Ovary (tissue), 7 donors: ENCODE measurements at regions not wholly inside any gene's neighbourhood (a gene's known extent, or its start where the extent isn't known, plus 50 kb on each side); places are given as distances from the start of the nearest gene placed in this dataset.

Experiments used
- DNase-seq, 5 donors: peaks; one replicate each; pipeline ENCODE4 v3.0.0-alpha.2; 2019 to 2020
- H3K27ac ChIP-seq, 2 donors: fragments of 200-600 bp; one replicate each; pipeline versions ENCODE4 v1.5.1 to v1.8.0; 2019 to 2022
- H3K27me3 ChIP-seq: fragments of 200-600 bp; one replicate; pipeline ENCODE4 v1.8.0; 2022
- H3K36me3 ChIP-seq: fragments of 200-600 bp; sonication (generic); one replicate; pipeline ENCODE4 v1.5.1; 2019
- H3K4me1 ChIP-seq: one replicate; pipeline ENCODE4 v1.8.1; 2013; ENCODE audit warnings: mild to moderate bottlenecking, moderate library complexity; ENCODE audit not compliant: insufficient read depth
- H3K4me3 ChIP-seq: fragments of 200-600 bp; sonication (generic); one replicate; pipeline ENCODE4 v1.5.1; 2017
- H3K9me3 ChIP-seq, 2 donors: fragments of 200-600 bp in 1 of 2; sonication (generic) in 1 of 2; one replicate each; pipeline versions ENCODE4 v1.5.1 to v1.8.1; 2013 to 2019; ENCODE audit warnings: mild to moderate bottlenecking in 1 of 2, moderate library complexity in 1 of 2
- CTCF ChIP-seq, 3 donors: fragments of 450-650 bp in 2 of 3; fragments of 200-600 bp in 1 of 3; IDR thresholded peaks; one replicate each; pipeline versions ENCODE4 v1.5.1 to v1.8.0; 2016 to 2022; ENCODE audit warnings: antibody characterized with exemption in 3 of 3, mild to moderate bottlenecking in 1 of 3
- EP300 ChIP-seq: sonication (generic); formaldehyde crosslinking; IDR thresholded peaks from one replicate; pipeline ENCODE4 v1.6.1; 2017; ENCODE audit warnings: antibody characterized with exemption
- POLR2A ChIP-seq: fragments of 450-650 bp; IDR thresholded peaks from one replicate; pipeline ENCODE4 v1.6.1; 2017; ENCODE audit warnings: antibody characterized with exemption, mild to moderate bottlenecking, moderate library complexity
- WGBS, 3 donors: extraction: QIAGEN DNeasy Blood & Tissue Kit in 1 of 3; methylation state at CpG; one replicate each; pipeline versions ENCODE4 v1.1.5 to v1.1.7; 2013 to 2017; 5-methylcytosine and 5-hydroxymethylcytosine counted together
- intact Hi-C, 4 donors: fragments of 100-400 bp; cut with DNase I; formaldehyde crosslinking; loops; one replicate each; pipeline versions ENCODE4 v1.11.0 to v1.15.1; 2022 to 2023
- donor health status: DM: no; HTN: no; CAD: no; lungs with moderate emphysema.
- donor health status: DM: no; HTN: no; CAD: no.
- donor health status: Bipolar disorder and iron deficiency.
- donor health status: DM: no; HTN: no; CAD: no.
- donor health status: DM: yes; HTN: yes; CAD: no.

DNA sequence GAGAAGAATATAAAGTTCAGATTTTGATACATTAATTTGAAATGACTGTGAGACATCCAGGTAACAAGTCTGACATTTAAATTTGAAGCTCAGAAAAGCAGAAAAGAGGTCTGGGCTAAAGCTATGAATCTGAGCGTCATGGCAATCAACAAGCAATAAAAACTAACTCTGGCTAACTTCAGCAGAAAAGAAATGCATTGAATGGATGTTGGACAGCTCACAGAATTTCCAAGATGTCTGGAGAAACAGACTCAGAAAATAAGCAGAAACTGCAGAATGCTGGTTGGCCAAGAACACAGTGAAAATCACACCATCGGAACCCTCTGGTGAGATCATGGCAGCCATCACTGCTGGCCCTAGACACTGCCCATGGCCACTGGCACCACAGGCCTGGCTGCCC, 366.6 kb downstream of the METTL4 start:
- 64 to 95% (median 84%) methylated on average over 2 of the region's 2 CpGs for WGBS, 3 donors
- TF ChIP-seq CTCF (IDR thresholded peaks at IDR 0.05) = no peak
- TF ChIP-seq POLR2A = no peak
- no peak for TF ChIP-seq EP300

DNA sequence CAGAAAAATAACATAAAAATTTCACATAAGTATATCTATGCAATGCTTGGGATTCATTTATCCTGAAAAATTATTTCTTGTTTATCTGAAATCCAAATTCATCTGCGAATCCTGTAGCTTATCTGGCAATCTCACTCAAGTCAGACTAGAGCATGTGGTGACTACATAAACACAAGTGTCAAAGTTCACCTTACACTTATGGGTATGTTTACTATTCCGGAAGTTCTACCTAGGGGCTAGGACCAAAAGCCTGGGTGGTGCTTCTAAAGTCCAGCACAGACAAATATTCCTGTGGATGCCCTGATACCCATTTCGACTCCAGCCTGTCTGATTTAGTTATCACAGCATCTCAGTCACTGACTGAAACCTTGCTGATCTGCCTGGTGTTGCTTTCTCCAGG, 364.0 kb downstream of the METTL4 start:
- DNase-seq = no peak
- no peaks in the 10 kb centered on the region for H3K9me3 ChIP-seq
- no peaks in the 10 kb centered on the region for H3K36me3 ChIP-seq
- no peak overlapping the region for H3K27ac ChIP-seq
- TF ChIP-seq POLR2A (no peak), EP300 (no peak), CTCF (IDR thresholded peaks at IDR 0.05) (no peak)
- H3K27me3 ChIP-seq = no peaks in the 10 kb centered on the region
- intact Hi-C loops = no loop called here
- 71 to 74% (median 73%) methylated on average over 3 of the region's 3 CpGs for WGBS, 3 donors
- no peaks in the 10 kb centered on the region for H3K4me1 ChIP-seq
- no peak overlapping the region for H3K4me3 ChIP-seq

More for the DNA sequence above, 366.6 kb downstream of the METTL4 start:
- no peak overlapping the region for H3K27ac ChIP-seq
- no peak overlapping the region for H3K4me3 ChIP-seq
- intact Hi-C loops = no loop called here
- no peaks in the 10 kb centered on the region for H3K36me3 ChIP-seq
- no peaks in the 10 kb centered on the region for H3K4me1 ChIP-seq
- no peaks in the 10 kb centered on the region for H3K27me3 ChIP-seq
- no peaks in the 10 kb centered on the region for H3K9me3 ChIP-seq
- no peak for DNase-seq

DNA sequence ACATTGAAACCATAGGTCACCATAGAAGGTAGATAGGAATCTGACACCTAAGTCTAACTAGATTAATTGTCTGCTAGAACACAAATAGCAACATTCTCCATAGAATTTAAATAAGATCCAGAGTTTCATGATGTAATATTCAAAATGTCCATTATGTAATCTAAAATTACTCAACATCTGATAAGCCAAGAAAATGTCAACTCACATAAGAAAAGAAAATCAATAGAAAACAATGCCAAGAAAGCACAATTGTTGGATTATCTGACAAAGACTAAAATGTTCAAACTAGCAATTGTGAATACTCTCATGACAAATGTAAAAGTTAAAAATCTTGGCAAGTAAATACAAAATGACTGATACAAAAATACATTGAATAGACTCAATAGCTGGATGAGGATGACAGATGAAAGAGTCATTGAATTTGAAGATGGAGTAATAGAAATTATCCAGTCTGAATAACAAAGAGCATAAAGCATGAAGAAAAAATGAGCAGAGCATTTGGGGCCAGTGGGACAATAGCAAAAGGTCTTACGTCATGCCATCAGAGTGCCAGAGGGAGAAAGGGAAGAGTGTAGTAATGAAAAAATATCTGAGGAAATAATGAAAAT, 358.6 kb downstream of the METTL4 start:
- H3K4me1 ChIP-seq = no peaks in the 10 kb centered on the region
- H3K9me3 ChIP-seq = no peaks in the 10 kb centered on the region
- no peak for DNase-seq
- H3K36me3 ChIP-seq = no peaks in the 10 kb centered on the region
- H3K27me3 ChIP-seq = no peaks in the 10 kb centered on the region
- TF ChIP-seq CTCF (IDR thresholded peaks at IDR 0.05) (no peak), EP300 (no peak), POLR2A (no peak)
- 86 to 92% (median 87%) methylated on average over 1 of the region's 1 CpG for WGBS, 3 donors
- intact Hi-C loops = no loop called here
- H3K4me3 ChIP-seq = no peak overlapping the region
- H3K27ac ChIP-seq = no peak overlapping the region

GRCh38 chr18:2213905-2214304, 357.4 kb downstream of the METTL4 start:
- TF ChIP-seq POLR2A = no peak
- no peak for TF ChIP-seq CTCF (IDR thresholded peaks at IDR 0.05)
- no peak for TF ChIP-seq EP300
- no peaks in the 10 kb centered on the region for H3K36me3 ChIP-seq
- no peak overlapping the region for H3K27ac ChIP-seq
- H3K4me3 ChIP-seq = no peak overlapping the region
- intact Hi-C loops = no loop called here
- H3K4me1 ChIP-seq = no peaks in the 10 kb centered on the region
- H3K9me3 ChIP-seq = no peaks in the 10 kb centered on the region
- DNase-seq = no peak
- 95 to 97% (median 97%) methylated on average over 2 of the region's 2 CpGs for WGBS, 3 donors
- H3K27me3 ChIP-seq = no peaks in the 10 kb centered on the region
